Calu3 (cell line): ENCODE measurements at regions not wholly inside any gene's neighbourhood (a gene's known extent, or its start where the extent isn't known, plus 50 kb on each side); places are given as distances from the start of the nearest gene placed in this dataset.

Experiments
- BruUV-seq: library from RNA; stranded (reverse); fragments of 400-500 nt; replicated peaks from 2 replicates; lab custom pipeline; 2021; lab: Mats Ljungman, UMichigan
- CTCF ChIA-PET: fragments of 300-600 bp; sonication (Branson Sonifier 250); formaldehyde crosslinking; loops from one replicate; lab custom pipeline; 2022; ENCODE audit warnings: antibody characterized with exemption; lab: Charles Lee
- DNase-seq: peaks from one replicate; pipeline ENCODE4 v3.0.0; 2022
- H3K27ac Mint-ChIP-seq: one replicate; pipeline ENCODE4 v1.8.0; 2022; ENCODE audit warnings: mixed read lengths; ENCODE audit not compliant: unreplicated experiment
- H3K27me3 Mint-ChIP-seq: one replicate; pipeline ENCODE4 v1.8.0; 2022; ENCODE audit warnings: mixed read lengths; ENCODE audit not compliant: unreplicated experiment
- H3K36me3 Mint-ChIP-seq: one replicate; pipeline ENCODE4 v1.8.0; 2022; ENCODE audit warnings: mild to moderate bottlenecking, moderate library complexity, mixed read lengths; ENCODE audit not compliant: insufficient read depth, unreplicated experiment
- H3K4me1 Mint-ChIP-seq: one replicate; pipeline ENCODE4 v1.8.0; 2022; ENCODE audit warnings: mild to moderate bottlenecking, low read depth, mixed read lengths; ENCODE audit not compliant: unreplicated experiment
- H3K4me3 Mint-ChIP-seq: one replicate; pipeline ENCODE4 v1.8.0; 2022; ENCODE audit warnings: mild to moderate bottlenecking, low read depth, moderate library complexity, mixed read lengths; ENCODE audit not compliant: unreplicated experiment
- H3K9me3 Mint-ChIP-seq: one replicate; pipeline ENCODE4 v1.8.0; 2022; ENCODE audit warnings: low read depth, mixed read lengths; ENCODE audit not compliant: unreplicated experiment
- CTCF ChIP-seq: fragments of 200-600 bp; IDR thresholded peaks from one replicate; pipeline ENCODE4 v1.8.0; 2022; ENCODE audit warnings: antibody characterized with exemption; ENCODE audit not compliant: unreplicated experiment
- intact Hi-C: fragments of 100-400 bp; cut with micrococcal nuclease; formaldehyde crosslinking; loops from one replicate; pipeline ENCODE4 v1.10.0; 2022; ENCODE audit not compliant: unreplicated experiment

DNA sequence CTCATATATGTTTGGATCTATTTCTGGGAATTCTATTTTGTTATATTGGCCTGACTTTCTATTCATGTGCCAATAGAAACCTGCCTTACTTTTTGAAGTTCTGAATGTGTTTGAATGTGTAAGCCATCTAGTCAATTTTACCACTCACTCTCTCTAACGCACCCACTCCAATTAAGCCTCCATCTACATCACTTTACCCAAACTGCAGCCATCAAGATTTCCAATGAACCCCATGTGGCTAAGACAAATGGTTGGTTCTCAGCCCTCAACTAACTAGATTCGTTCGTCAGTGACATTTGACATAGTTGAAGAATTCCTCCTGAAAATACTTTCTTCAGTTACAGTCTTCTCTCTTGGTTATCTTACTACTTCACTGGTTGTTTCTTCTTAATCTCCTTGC is 137.3 kb upstream of the FSHR start:
- no peak for TF ChIP-seq CTCF
- DNase-seq: no peak
- CTCF ChIA-PET: no interaction called here
- Mint-ChIP-seq H3K4me1 (no peaks in the 10 kb centered on the region), H3K27me3 (no peaks in the 10 kb centered on the region), H3K27ac (no peak overlapping the region), H3K9me3 (peaks cover 22% of the 10 kb centered on the region), H3K4me3 (no peak overlapping the region), H3K36me3 (no peaks in the 10 kb centered on the region)
- intact Hi-C loops: no loop called here
- BruUV-seq: no TSS peak

DNA sequence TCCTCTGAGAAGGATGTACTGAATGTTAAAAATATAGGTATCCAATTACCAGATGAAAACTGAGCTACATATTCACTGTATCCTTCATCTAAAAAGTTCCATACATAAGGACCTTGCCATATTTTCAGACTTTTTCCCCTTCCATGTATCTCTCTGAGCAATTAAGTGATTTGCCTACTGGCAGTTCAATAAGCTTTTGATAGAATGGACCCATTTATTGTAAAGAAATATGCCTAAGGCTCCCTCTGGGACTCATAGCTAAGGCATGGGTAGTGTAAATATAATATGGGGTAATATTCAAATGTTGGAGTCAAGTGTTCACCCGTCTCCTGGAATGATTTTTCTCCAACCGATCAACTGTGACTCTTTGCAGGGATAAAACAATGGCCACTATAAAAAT is 135.4 kb upstream of the FSHR start:
- TF ChIP-seq CTCF: no peak
- H3K36me3 Mint-ChIP-seq: no peaks in the 10 kb centered on the region
- H3K4me3 Mint-ChIP-seq: no peak overlapping the region
- no peak for DNase-seq
- H3K9me3 Mint-ChIP-seq: peaks cover 29% of the 10 kb centered on the region
- intact Hi-C loops: no loop called here
- no peak overlapping the region for H3K27ac Mint-ChIP-seq
- H3K27me3 Mint-ChIP-seq: no peaks in the 10 kb centered on the region
- CTCF ChIA-PET: no interaction called here
- BruUV-seq: no TSS peak
- no peaks in the 10 kb centered on the region for H3K4me1 Mint-ChIP-seq

- no peak for TF ChIP-seq CTCF
- H3K9me3 Mint-ChIP-seq: peaks cover 25% of the 10 kb centered on the region
- BruUV-seq: no TSS peak
Observed at GRCh38 chr2:49288902-49289700, 134.8 kb upstream of the FSHR start.

DNA sequence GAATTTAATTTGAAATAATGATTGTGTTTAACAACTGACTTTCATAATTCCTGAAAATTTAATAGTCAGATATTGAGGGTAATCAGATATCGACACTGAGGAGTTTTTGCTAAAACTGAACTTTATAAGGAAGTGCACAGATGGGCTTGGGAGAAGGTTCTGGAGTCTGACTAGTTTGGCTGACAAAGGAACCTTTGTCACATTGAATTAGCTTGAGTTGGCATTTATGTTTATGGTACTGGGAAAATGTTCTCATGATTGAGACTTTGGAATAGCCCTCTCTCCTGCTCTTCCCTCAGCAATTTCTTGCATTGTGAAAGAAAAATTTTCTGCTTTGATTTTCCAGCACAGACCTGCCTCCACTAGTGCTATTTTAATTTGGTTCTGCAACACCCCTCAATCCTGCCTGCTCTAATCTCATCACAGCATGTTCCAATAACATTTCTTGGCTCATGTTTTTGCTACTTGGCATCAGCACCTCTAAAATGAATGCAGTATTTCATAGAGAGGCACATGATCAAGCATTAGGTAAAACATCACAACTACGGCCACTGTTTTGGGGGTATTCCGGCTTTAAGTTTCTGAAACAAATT is 133.9 kb upstream of the FSHR start:
- Mint-ChIP-seq H3K36me3 (no peaks in the 10 kb centered on the region), H3K9me3 (peaks cover 22% of the 10 kb centered on the region), H3K27ac (no peak overlapping the region), H3K4me3 (no peak overlapping the region), H3K27me3 (no peaks in the 10 kb centered on the region), H3K4me1 (no peaks in the 10 kb centered on the region)
- DNase-seq: no peak
- intact Hi-C loops: no loop called here
- CTCF ChIA-PET: no interaction called here
- BruUV-seq: no TSS peak
- TF ChIP-seq CTCF: no peak

More at GRCh38 chr2:49288902-49289700, 134.8 kb upstream of the FSHR start:
- intact Hi-C loops: no loop called here
- Mint-ChIP-seq H3K4me1 (no peaks in the 10 kb centered on the region), H3K27me3 (no peaks in the 10 kb centered on the region), H3K4me3 (no peak overlapping the region), H3K36me3 (no peaks in the 10 kb centered on the region), H3K27ac (no peak overlapping the region)
- CTCF ChIA-PET: no interaction called here
- DNase-seq: no peak
